Sigmoid colon (tissue), 6 donors: ENCODE measurements at regions not wholly inside any gene's neighbourhood (a gene's known extent, or its start where the extent isn't known, plus 50 kb on each side); places are given as distances from the start of the nearest gene placed in this dataset.

Experiments used
- DNase-seq: peaks from one replicate; pipeline ENCODE4 v3.0.0-alpha.2; 2019
- H3K27ac ChIP-seq, 4 donors: fragments of 200-600 bp; sonication (generic); one replicate each; pipeline ENCODE4 v1.5.1; 2016 to 2019; ENCODE audit warnings: mild to moderate bottlenecking in 1 of 4
- H3K27me3 ChIP-seq, 3 donors: fragments of 200-600 bp; sonication (generic); one replicate each; pipeline ENCODE4 v1.5.1; 2019; ENCODE audit warnings: mild to moderate bottlenecking in 1 of 3
- H3K36me3 ChIP-seq, 4 donors: fragments of 200-600 bp; sonication (generic); one replicate each; pipeline ENCODE4 v1.5.1; 2016 to 2019
- H3K4me1 ChIP-seq, 4 donors: fragments of 200-600 bp; sonication (generic); one replicate each; pipeline ENCODE4 v1.5.1; 2017 to 2019
- H3K4me3 ChIP-seq, 4 donors: fragments of 200-600 bp; sonication (generic); one replicate each; pipeline ENCODE4 v1.5.1; 2017 to 2019; ENCODE audit warnings: mild to moderate bottlenecking in 2 of 4, moderate library complexity in 1 of 4
- H3K9me3 ChIP-seq, 4 donors: fragments of 200-600 bp in 3 of 4; sonication (generic) in 3 of 4; one replicate each; pipeline versions ENCODE4 v1.5.1 to v1.6.1; 2013 to 2019
- CTCF ChIP-seq, 4 experiments: fragments of 450-650 bp in 3 of 4; fragments of 200-600 bp in 1 of 4; IDR thresholded peaks; one replicate each; pipeline ENCODE4 v1.5.1; 2016 to 2019; ENCODE audit warnings: antibody characterized with exemption in 4 of 4, mild to moderate bottlenecking in 3 of 4, moderate library complexity in 2 of 4
- EP300 ChIP-seq, 4 donors: sonication (generic); formaldehyde crosslinking; IDR thresholded peaks; one replicate each; pipeline ENCODE4 v1.6.1; 2017; ENCODE audit warnings: antibody characterized with exemption in 4 of 4
- POLR2A ChIP-seq, 2 donors: fragments of 450-650 bp; IDR thresholded peaks; one replicate each; pipeline ENCODE4 v1.6.1; 2016; ENCODE audit warnings: antibody characterized with exemption in 2 of 2, mild to moderate bottlenecking in 2 of 2, moderate library complexity in 2 of 2
- POLR2AphosphoS5 ChIP-seq, 4 donors: sonication (generic); formaldehyde crosslinking; IDR thresholded peaks; one replicate each; pipeline ENCODE4 v1.6.1; 2017; ENCODE audit warnings: antibody characterized with exemption in 4 of 4
- WGBS, 2 donors: extraction: QIAGEN DNeasy Blood & Tissue Kit; methylation state at CpG; one replicate each; pipeline ENCODE4 v1.1.7; 2013; 5-methylcytosine and 5-hydroxymethylcytosine counted together
- intact Hi-C: fragments of 100-400 bp; cut with DNase I; formaldehyde crosslinking; loops from one replicate; pipeline ENCODE4 v1.15.1; 2023
- donor health status: healthy with polysubstance abuse.
- donor health status: healthy.

- Histone ChIP-seq H3K9me3 (no peaks in the 10 kb centered on the region), H3K27me3 (no peaks in the 10 kb centered on the region), H3K4me1 (no peaks in the 10 kb centered on the region), H3K36me3 (no peaks in the 10 kb centered on the region), H3K27ac (no peak overlapping the region), H3K4me3 (no peak overlapping the region)
- intact Hi-C loops, result no loop called here
- TF ChIP-seq CTCF (IDR thresholded peaks at IDR 0.05) (no peak), POLR2A (IDR thresholded peaks at IDR 0.05) (no peak), EP300 (IDR thresholded peaks at IDR 0.05) (no peak), POLR2AphosphoS5 (IDR thresholded peaks at IDR 0.05) (no peak)
- DNase-seq, result no peak
- WGBS, 2 donors, result 29 to 62% methylated on average over 1 of the region's 1 CpG
Observed at GRCh38 chr1:104092698-104093097, 343.0 kb downstream of the AMY1C start.

- Histone ChIP-seq H3K36me3 (no peaks in the 10 kb centered on the region), H3K9me3 (no peaks in the 10 kb centered on the region), H3K4me3 (no peak overlapping the region), H3K4me1 (no peaks in the 10 kb centered on the region), H3K27me3 (no peaks in the 10 kb centered on the region), H3K27ac (no peak overlapping the region)
- DNase-seq, result no peak
- 55 to 59% methylated on average over 3 of the region's 3 CpGs for WGBS, 2 donors
- intact Hi-C loops, result no loop called here
- TF ChIP-seq POLR2AphosphoS5 (IDR thresholded peaks at IDR 0.05) (no peak), POLR2A (IDR thresholded peaks at IDR 0.05) (no peak), EP300 (IDR thresholded peaks at IDR 0.05) (no peak), CTCF (IDR thresholded peaks at IDR 0.05) (no peak)
Observed at GRCh38 chr1:104098837-104099236, 349.1 kb downstream of the AMY1C start.

GRCh38 chr1:104100115-104100514 is 350.4 kb downstream of the AMY1C start:
- no peak for DNase-seq
- H3K27ac ChIP-seq, result no peak overlapping the region
- H3K9me3 ChIP-seq, result no peaks in the 10 kb centered on the region
- no peak for TF ChIP-seq EP300 (IDR thresholded peaks at IDR 0.05)
- no peak for TF ChIP-seq CTCF (IDR thresholded peaks at IDR 0.05)
- TF ChIP-seq POLR2A (IDR thresholded peaks at IDR 0.05), result no peak
- no peak for TF ChIP-seq POLR2AphosphoS5 (IDR thresholded peaks at IDR 0.05)
- intact Hi-C loops, result no loop called here
- WGBS, 2 donors, result 34 to 72% methylated on average over 2 of the region's 2 CpGs
- no peak overlapping the region for H3K4me3 ChIP-seq
- no peaks in the 10 kb centered on the region for H3K4me1 ChIP-seq
- H3K36me3 ChIP-seq, result no peaks in the 10 kb centered on the region
- H3K27me3 ChIP-seq, result no peaks in the 10 kb centered on the region

GRCh38 chr1:104105465-104105864 is 355.8 kb downstream of the AMY1C start:
- intact Hi-C loops, result no loop called here
- Histone ChIP-seq H3K4me3 (no peak overlapping the region), H3K9me3 (no peaks in the 10 kb centered on the region), H3K27ac (no peak overlapping the region), H3K36me3 (no peaks in the 10 kb centered on the region), H3K4me1 (no peaks in the 10 kb centered on the region), H3K27me3 (no peaks in the 10 kb centered on the region)
- 77 to 80% methylated on average over 5 of the region's 5 CpGs for WGBS, 2 donors
- no peak for TF ChIP-seq CTCF (IDR thresholded peaks at IDR 0.05)
- no peak for TF ChIP-seq POLR2AphosphoS5 (IDR thresholded peaks at IDR 0.05)
- TF ChIP-seq EP300 (IDR thresholded peaks at IDR 0.05), result no peak
- no peak for TF ChIP-seq POLR2A (IDR thresholded peaks at IDR 0.05)
- DNase-seq, result no peak

GRCh38 chr1:104120525-104120924 is 370.8 kb downstream of the AMY1C start:
- TF ChIP-seq POLR2A (IDR thresholded peaks at IDR 0.05), result no peak
- TF ChIP-seq POLR2AphosphoS5 (IDR thresholded peaks at IDR 0.05), result no peak
- TF ChIP-seq CTCF (IDR thresholded peaks at IDR 0.05), result no peak
- intact Hi-C loops, result no loop called here
- no peak overlapping the region for H3K27ac ChIP-seq
- peaks cover 0 to 4% (median 0%) of the 10 kb centered on the region in 4 donors for H3K4me1 ChIP-seq
- H3K27me3 ChIP-seq, result no peaks in the 10 kb centered on the region
- no peaks in the 10 kb centered on the region for H3K9me3 ChIP-seq
- no peaks in the 10 kb centered on the region for H3K36me3 ChIP-seq
- no peak for DNase-seq
- no peak overlapping the region for H3K4me3 ChIP-seq
